ENCODE measurements at regions not wholly inside any gene's neighbourhood (a gene's known extent, or its start where the extent isn't known, plus 50 kb on each side); places are given as distances from the start of the nearest gene placed in this dataset.

- no peak for TF ChIP-seq POLR2A (IDR thresholded peaks at IDR 0.05)
- TF ChIP-seq CTCF (IDR thresholded peaks at IDR 0.05) = no peak
These were observed 263.8 kb downstream of the EIPR1 start for GRCh38 chr2:3113769-3114168.
